ENCODE measurements at regions not wholly inside any gene's neighbourhood (a gene's known extent, or its start where the extent isn't known, plus 50 kb on each side); places are given as distances from the start of the nearest gene placed in this dataset.

DNA sequence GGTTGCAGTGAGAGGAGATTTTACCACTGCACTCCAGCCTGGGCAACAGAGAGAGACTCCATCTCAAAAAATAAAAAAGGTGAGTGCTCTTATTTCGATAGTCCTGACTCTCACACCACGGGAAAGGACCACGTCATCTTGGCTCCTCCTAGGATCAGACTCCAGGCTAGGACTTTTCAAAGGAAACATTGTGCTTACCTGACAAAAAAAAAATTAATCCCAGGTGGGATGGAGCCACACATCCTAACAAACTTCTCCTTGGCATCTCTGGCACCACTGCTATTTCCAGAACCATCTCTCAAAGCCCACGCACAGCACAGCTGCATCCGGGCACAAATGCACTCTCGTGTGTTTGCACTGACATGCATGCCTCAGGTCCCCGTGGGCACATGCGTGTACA lies 262.4 kb downstream of the ENGASE start:
- DNase-seq (ENCODE audit: low read depth): no peak
- H3K4me3 ChIP-seq (ENCODE audit: low read depth, low read length): no peak overlapping the region

DNA sequence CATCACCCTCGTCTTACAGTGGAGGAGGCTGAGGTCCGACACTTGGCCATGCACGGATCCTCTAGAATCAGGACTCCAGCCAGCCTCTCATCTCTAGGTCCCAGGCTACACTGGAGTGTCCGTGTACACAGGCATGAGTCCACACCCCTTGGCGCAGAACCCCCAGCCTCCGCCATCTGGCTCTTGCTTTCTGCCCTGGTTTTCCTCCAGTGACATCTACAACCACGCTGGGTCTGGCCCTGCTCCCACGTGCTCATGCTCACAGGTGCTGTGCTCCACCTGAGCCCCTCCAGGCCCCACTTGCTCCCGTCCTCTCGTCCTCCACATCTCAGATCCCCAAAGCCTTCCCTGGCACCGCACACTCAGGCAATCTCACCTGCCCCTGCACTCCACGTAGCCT lies 260.8 kb downstream of the ENGASE start:
- TF ChIP-seq, protein P1, sequence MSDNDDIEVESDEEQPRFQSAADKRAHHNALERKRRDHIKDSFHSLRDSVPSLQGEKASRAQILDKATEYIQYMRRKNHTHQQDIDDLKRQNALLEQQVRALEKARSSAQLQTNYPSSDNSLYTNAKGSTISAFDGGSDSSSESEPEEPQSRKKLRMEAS (IDR thresholded peaks at IDR 0.05; ENCODE audit: low read depth, low read length): no peak
- no peak for TF ChIP-seq MYC (IDR thresholded peaks at IDR 0.05; ENCODE audit: low read depth, low read length)
- TF ChIP-seq, protein P2, sequence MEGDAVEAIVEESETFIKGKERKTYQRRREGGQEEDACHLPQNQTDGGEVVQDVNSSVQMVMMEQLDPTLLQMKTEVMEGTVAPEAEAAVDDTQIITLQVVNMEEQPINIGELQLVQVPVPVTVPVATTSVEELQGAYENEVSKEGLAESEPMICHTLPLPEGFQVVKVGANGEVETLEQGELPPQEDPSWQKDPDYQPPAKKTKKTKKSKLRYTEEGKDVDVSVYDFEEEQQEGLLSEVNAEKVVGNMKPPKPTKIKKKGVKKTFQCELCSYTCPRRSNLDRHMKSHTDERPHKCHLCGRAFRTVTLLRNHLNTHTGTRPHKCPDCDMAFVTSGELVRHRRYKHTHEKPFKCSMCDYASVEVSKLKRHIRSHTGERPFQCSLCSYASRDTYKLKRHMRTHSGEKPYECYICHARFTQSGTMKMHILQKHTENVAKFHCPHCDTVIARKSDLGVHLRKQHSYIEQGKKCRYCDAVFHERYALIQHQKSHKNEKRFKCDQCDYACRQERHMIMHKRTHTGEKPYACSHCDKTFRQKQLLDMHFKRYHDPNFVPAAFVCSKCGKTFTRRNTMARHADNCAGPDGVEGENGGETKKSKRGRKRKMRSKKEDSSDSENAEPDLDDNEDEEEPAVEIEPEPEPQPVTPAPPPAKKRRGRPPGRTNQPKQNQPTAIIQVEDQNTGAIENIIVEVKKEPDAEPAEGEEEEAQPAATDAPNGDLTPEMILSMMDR (IDR thresholded peaks at IDR 0.05; ENCODE audit: low read depth, low read length): no peak
- no peak for TF ChIP-seq POLR2A (IDR thresholded peaks at IDR 0.05; ENCODE audit: extremely low read depth, insufficient read length)
- no peak overlapping the region for H3K4me3 ChIP-seq (ENCODE audit: low read depth, low read length)
- DNase-seq (ENCODE audit: low read depth): no peak

More for the DNA sequence above, 262.4 kb downstream of the ENGASE start:
- TF ChIP-seq MYC (IDR thresholded peaks at IDR 0.05; ENCODE audit: low read depth, low read length) (no peak), POLR2A (IDR thresholded peaks at IDR 0.05; ENCODE audit: extremely low read depth, insufficient read length) (no peak)
- TF ChIP-seq, protein P1 (IDR thresholded peaks at IDR 0.05; ENCODE audit: low read depth, low read length): no peak
- TF ChIP-seq, protein P2 (IDR thresholded peaks at IDR 0.05; ENCODE audit: low read depth, low read length): no peak

DNA sequence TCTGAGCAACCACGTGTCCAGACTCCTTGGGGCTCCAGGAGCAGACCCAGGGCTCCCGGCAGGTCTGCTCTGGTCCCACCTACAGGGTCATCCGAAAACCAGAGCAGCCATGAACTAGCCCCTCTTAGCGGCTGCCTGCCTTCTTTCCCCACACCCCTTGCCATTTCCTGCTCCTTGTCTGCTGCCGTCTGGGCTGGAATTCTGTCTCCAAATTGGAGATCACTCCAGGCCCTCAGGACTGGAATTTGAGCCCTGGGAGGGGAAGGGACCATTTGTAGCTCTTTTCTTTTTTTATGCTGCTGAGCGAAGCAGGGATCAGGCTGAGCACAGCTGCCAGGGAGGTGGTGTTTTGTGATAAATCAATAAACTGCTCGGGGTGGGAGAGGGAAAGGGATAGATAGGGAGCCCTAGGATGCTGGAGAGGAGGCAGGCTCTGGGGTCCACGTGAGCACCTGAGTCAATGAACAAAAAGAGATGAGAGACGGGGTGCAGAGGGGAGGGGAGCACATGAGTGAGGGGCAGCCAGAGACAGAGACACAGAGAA lies 257.5 kb downstream of the ENGASE start:
- no peak overlapping the region for H3K4me3 ChIP-seq (ENCODE audit: low read depth, low read length)
- DNase-seq (ENCODE audit: low read depth): no peak
- TF ChIP-seq, protein P2 (IDR thresholded peaks at IDR 0.05; ENCODE audit: low read depth, low read length): no peak
- no peak for TF ChIP-seq POLR2A (IDR thresholded peaks at IDR 0.05; ENCODE audit: extremely low read depth, insufficient read length)
- TF ChIP-seq MYC (IDR thresholded peaks at IDR 0.05; ENCODE audit: low read depth, low read length): no peak
- TF ChIP-seq, protein P1 (IDR thresholded peaks at IDR 0.05; ENCODE audit: low read depth, low read length): no peak

DNA sequence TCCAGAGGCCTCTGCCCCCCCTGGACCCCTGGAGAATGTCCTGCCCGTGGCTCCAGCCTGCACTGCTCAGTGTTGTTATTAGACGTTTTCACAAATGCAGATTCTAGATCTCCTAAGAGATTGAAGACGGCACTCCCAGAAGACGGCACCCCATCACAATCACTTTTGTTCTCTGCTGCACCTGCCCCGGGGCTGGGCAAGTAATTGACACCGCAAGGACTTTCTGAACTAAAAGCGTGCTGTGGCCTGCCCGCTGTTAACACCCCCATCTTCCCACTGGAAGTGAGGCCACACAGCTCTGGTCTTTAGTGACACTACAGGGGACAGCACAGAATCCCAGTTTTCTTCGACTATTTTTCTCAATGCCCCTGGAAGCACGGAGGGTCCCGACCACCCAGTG lies 256.9 kb downstream of the ENGASE start:
- no peak for DNase-seq (ENCODE audit: low read depth)

DNA sequence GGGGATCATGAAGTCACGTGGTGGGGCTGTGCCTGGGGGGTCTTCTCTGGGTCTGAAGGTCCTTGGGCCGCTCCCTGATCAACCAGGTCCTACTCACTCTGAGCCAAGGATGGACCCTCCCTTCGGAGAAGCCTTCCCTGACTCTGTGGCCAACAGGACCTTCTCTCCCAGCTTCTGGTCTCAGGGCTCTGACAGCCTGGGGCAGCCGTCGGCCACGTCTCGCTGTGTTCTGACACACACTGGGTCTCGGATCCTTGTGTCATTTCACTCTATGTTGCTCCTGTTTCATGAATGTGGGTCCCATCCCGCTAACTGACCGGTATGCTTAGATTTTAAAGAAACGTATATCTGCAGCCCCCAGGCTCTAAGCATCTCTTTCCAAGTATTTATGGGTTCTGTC lies 256.1 kb downstream of the ENGASE start:
- TF ChIP-seq MYC (IDR thresholded peaks at IDR 0.05; ENCODE audit: low read depth, low read length) (no peak), POLR2A (IDR thresholded peaks at IDR 0.05; ENCODE audit: extremely low read depth, insufficient read length) (no peak)
- TF ChIP-seq, protein P2 (IDR thresholded peaks at IDR 0.05; ENCODE audit: low read depth, low read length): no peak
- TF ChIP-seq, protein P1 (IDR thresholded peaks at IDR 0.05; ENCODE audit: low read depth, low read length): no peak
- no peak for DNase-seq (ENCODE audit: low read depth)
- H3K4me3 ChIP-seq (ENCODE audit: low read depth, low read length): no peak overlapping the region

More for the DNA sequence above, 256.9 kb downstream of the ENGASE start:
- H3K4me3 ChIP-seq (ENCODE audit: low read depth, low read length): no peak overlapping the region
- TF ChIP-seq POLR2A (IDR thresholded peaks at IDR 0.05; ENCODE audit: extremely low read depth, insufficient read length) (no peak), MYC (IDR thresholded peaks at IDR 0.05; ENCODE audit: low read depth, low read length) (no peak)
- TF ChIP-seq, protein P1 (IDR thresholded peaks at IDR 0.05; ENCODE audit: low read depth, low read length): no peak
- TF ChIP-seq, protein P2 (IDR thresholded peaks at IDR 0.05; ENCODE audit: low read depth, low read length): no peak
